Stimulated activated CD4-positive, alpha-beta T cell treated with anti-CD3 and anti-CD28 coated beads, Interleukin-1b, Interleukin-23, amount 100 ng/mL, for 48 hours (primary cell): ENCODE measurements at regions not wholly inside any gene's neighbourhood (a gene's known extent, or its start where the extent isn't known, plus 50 kb on each side); places are given as distances from the start of the nearest gene placed in this dataset.
"Not testable (repeated sequence)": the region's sequence is repeated elsewhere in the genome, so short reads cannot be mapped to it uniquely, and the experiment has no call there.

Experiments
- DNase-seq: peaks from one replicate; pipeline ENCODE4 v3.0.0-alpha.2; 2020

DNA sequence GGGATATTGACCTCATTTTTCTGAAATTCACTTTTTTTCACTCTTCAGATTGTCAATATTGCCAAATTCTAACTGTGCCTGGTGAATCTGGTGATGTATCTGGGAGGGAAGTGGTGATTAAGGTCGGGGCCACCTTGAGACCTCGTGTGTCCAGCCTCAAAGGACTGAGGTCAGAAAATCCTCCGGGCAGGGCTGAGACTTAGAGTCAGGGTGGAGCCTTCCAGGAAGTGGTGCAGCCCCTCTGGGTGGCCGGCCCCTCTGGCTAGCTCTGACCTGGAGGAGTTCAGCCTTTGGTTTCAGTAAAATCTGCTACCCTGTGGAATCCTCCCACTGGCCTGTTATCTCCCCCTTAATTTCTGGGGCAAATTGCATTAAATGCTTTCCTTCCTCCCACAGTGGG, 175.7 kb downstream of the TRIM43 start:
- not testable (repeated sequence) for DNase-seq

DNA sequence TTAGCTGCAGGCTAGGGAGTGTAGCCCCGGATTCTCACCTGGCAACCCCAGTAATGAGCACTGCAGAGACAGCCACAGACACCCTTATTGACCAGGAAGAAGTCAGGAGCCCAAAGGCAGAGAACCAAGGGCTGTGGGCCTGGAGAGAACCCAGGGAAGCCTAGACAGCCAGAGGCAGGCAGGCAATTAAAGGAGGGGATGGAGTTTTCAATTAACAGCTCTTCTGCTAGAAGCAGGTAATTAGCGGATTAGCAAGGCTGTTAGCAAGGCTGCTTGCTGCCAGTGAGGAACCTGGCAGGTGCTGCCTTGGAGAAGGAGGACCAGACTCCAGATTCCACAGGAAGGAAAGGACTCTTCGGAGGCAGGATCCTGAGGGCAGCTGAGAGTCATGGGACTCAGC, 176.1 kb downstream of the TRIM43 start:
- not testable (repeated sequence) for DNase-seq

DNA sequence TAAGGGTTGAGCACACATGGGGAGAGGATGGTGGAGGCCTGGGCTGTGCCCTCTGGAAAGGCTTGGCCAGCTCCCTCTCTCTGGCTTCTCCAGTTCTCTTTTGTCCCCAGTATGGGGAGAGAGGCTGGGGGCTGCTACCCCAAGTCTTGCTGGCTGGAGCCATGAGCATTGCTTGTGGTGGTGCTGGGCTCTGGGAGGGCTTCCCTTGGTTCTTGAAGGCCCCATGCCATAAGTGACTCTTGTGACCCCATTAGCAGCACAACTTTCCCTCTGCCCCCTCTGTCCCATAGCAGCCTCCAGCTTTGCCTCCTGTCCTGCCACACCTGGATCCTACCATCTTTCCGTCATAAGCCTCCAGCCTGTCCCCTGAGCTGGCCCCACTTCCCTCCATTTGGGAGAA, 177.5 kb downstream of the TRIM43 start:
- not testable (repeated sequence) for DNase-seq

DNA sequence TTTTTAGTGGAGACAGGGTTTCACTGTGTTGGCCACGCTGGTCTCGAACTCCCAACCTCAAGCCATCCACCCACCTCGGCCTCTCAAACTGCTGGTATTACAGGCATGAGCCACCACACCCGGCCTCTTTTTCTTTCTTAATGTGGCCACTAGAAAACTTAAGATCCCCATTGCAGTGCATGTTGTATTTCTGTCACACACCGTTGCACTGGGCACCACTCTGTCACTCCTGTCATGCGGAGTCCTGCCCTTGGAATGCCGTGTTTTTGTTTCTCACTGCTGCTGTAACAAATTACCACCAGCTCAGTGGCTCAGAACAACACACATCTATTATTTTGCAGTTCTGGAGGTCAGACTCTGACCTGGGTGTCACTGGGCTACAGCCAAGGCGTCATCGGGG, 178.9 kb downstream of the TRIM43 start:
- not testable (repeated sequence) for DNase-seq

DNA sequence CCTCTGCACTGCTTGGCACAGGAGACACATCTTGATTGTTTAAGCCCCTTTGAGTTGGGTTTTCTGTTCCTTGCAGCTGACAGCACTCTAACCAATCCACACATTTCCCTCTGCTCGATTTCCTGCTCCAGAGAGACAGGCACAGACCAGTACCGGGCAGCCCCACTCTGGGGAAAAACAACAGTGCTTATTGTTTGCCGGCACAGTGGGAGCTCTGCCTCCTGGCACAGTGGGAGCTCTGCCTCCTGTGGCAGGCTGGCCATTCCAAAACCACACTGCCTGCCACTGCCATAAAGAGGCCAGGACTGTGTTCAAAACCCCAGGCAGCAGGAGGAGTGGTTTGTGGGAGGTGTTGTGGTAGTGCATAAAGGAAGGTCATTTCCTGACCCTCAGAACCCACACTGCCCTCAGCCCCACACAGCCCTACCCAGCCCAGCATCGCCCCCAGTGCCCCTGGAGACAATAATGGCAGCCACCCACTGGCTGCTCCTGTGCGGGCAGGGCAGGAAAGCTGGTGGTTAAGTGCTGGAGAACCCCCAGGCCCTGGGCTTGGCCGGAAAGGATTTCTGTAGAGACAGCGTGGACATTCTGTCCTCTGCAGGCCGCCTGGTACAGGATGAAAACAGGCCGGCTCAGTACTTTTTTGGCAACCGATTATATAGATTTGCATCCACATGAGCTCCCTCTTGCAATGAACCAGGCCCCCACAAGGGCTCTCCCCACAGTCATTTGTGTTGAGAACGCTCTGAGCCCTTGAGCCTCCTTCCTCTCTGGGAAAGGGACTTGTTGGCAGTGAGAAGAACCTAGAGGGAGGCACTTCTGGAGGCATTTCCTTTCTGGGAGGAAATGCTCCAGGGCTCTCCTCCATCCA, 182.8 kb downstream of the TRIM43 start:
- DNase-seq: not testable (repeated sequence)

DNA sequence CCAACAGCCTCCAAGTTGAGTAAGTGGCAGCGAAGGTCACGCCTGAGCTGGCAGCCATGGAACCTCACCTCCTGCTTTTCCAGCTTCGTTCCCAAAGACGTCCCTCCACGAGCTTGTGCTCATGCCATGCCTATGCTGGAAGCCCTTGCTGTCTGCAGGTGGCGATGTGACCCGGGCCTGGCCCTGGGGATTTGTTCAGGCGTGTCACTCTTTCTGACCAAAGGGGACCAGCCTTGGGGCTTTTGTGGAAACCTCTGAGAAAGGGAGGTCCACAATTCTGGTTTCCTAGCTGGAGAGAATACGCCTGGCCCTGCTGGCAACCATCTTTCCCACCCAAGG, 183.4 kb downstream of the TRIM43 start:
- not testable (repeated sequence) for DNase-seq
